Bone marrow (tissue), 2 donors: ENCODE measurements at regions not wholly inside any gene's neighbourhood (a gene's known extent, or its start where the extent isn't known, plus 50 kb on each side); places are given as distances from the start of the nearest gene placed in this dataset.
"Not testable (repeated sequence)": the region's sequence is repeated elsewhere in the genome, so short reads cannot be mapped to it uniquely, and the experiment has no call there.

Experiments used
- DNase-seq, 2 donors: peaks; one replicate each; lab custom pipeline; 2025; lab: John Stamatoyannopoulos, UW

GRCh38 chr11:116044520-116044919 lies 540.3 kb upstream of the CADM1 start:
- DNase-seq, result no peak

DNA sequence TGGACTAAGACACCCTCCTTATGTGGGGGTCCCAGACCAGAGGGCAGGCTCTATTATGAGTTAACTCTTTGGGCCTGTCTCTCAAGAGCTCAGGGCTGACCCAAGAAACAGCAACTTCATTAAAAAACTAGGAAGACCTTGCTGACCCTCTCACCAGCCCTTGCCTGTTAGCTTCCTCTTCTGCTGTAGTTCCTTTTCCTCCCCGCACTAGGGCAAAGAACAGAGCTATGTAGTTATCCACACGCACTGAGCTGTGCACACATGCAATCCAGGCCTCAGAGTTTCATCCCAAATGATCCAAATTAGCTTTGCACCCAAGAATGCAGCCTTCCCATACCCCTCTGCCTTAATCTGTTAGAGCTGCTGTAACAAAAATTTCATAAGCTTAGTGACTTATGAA lies 539.6 kb upstream of the CADM1 start:
- no peak for DNase-seq

- DNase-seq, result not testable (repeated sequence)
Measured at GRCh38 chr11:116043059-116043458, 538.8 kb upstream of the CADM1 start.

DNA sequence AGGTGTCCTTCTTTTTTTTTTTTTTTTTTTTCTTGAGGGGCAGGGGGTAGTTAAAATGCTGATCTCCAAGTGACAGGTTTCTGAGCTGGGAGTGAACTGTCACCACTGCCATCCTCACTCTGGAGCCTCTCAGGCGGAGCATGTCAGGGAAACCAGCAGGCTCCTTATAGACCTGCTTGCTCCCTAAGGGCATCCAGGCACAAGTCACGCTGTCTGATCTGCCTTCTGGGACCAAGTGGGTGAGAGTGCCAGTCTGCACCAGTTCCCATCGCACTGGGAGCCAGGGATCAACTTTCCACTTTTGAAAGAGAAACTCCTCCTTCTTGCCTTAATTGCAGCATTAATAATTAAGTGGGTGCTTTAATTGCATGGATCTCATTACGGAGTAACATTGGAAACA lies 537.9 kb upstream of the CADM1 start:
- DNase-seq, result no peak

GRCh38 chr11:116037861-116038260 lies 533.6 kb upstream of the CADM1 start:
- DNase-seq, result no peak

DNA sequence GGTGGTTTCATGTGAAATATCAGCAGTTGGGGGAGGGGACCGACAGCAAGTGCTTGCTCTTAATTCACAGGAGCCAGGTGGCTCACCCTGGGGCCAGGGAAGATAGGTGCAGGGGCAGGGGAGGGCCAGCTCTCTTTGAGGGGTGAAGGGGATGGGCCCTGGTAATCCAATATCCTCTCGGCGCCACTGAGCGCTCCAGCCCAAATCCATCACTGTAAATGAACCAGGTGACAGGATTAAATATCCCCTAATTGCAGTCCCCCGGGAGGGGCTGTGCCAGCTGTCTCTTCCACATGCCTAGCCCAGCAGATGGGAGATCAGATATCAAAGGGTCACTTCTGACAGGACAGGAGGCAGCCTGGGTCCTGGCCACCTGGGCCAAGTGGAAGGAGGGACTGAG lies 531.8 kb upstream of the CADM1 start:
- DNase-seq, result no peak

DNA sequence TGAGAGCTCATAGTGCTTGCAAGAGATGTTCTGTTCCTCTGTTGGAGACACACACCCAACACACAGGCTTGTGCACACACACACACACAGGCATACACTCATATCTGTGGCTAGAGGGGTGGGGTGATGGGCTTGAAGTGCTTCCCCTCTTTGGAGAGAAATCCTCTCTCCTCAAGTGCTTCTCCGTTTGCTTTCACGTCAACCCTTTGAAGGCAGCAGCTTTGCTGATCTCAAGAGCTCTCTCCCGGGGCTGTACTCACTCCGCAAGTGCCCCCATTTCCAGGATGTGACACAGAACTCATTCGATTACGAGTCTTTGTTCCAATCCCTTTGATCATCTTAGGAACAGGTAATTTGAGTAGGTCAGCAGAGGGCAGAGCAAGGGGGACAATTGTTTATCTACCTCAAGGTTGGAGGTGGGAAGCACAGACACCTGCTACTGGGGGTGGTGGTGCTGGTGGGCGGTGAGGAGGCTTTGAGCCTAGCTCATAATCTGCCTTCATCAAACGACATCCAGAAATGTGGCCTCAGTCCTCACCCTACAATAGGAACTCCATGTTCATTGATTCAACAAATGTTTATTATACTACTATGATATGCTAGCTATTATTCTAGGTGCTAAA lies 529.8 kb upstream of the CADM1 start:
- DNase-seq, result no peak

DNA sequence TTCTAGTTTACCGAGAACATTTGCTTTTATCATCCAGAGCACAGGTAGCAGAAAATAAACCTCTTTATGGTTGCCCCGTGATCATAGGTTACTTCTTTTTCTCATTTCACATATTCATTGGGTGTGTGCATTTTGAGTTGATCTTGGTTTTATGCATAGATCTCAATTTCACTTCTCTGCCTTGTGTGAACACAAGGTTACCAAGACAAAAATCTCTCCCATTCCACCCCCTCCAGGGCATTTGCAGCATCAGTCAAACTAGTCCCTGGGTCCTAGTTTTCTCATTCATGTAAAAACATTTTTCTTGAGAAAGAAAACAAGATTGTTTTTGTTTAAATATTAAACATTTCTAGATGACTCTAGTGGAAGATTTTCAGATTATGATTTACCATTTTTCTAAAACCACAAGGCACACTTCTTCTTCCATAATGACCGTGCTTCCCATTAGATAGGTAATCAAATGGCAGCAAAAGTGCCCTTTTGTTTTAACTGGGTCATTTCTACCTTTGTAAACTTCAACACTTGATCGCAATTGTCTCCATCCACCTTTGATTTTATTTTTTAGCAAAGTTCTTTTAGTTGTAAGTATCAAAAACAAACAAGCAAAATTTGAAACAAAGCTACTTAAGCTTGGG lies 526.6 kb upstream of the CADM1 start:
- DNase-seq, result no peak

- not testable (repeated sequence) for DNase-seq
Measured at GRCh38 chr11:116028506-116028905, 524.3 kb upstream of the CADM1 start.

- DNase-seq, result no peak
Measured at GRCh38 chr11:115999437-115999836, 495.2 kb upstream of the CADM1 start.

DNA sequence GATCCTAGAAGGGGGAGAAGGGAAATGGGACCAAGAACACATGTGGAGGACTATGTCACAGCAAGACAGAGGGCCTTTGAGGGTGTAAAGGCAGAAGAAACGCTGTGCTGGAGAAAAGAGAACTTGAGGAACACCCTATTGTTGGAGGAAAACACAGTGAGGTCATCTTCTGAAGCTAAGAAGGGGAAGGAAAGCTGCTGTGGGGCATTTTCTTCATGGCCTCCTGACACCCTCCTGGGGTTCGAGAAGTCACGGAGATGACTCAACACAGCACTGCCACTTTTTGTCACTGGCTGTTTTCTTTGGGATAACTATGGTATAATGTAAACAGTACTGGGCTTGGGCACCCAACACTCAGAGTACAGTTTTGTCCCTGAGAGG lies 492.6 kb upstream of the CADM1 start:
- DNase-seq, result no peak

- no peak for DNase-seq
Measured at GRCh38 chr11:115996125-115996807, 492.1 kb upstream of the CADM1 start.

DNA sequence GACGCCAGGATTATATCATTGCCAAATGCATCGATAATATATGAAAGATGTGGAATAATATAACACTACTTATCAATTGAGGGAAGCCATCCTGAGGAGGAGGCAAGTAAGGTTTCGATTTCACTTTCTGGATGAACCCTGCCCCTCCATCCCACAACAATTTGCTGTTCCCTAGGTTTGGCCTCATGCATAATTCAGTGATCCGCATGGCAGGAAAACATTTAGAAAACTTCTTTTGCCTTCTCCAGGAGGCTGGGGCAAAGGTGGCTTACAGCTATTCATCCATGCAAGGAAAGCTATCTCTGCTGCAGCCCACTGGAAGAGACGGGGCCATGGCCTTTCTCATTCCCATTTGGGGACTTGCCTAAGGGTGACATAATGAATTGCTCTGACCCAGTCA lies 489.4 kb upstream of the CADM1 start:
- DNase-seq, result no peak

DNA sequence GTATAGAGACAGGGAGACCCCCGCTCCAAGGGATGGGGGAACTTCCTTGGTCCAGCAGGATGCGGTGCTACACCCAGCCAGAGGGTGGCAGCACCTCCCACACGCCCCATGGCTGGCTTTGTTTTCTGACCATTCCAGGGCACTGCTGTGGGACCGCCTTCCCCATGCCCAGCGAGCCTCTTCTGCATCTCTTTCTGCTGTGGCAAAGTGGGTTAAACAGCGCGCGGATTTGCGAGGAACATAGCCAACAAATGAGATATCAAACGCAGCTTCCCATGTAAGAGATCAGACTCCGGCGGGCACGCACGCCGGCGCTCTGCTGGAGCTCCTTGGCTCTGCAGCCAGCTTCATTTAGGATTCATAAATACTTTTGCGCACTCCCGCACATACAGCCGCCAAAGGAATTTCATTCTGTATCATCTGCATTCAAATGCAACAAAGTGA lies 485.8 kb upstream of the CADM1 start:
- no peak for DNase-seq

DNA sequence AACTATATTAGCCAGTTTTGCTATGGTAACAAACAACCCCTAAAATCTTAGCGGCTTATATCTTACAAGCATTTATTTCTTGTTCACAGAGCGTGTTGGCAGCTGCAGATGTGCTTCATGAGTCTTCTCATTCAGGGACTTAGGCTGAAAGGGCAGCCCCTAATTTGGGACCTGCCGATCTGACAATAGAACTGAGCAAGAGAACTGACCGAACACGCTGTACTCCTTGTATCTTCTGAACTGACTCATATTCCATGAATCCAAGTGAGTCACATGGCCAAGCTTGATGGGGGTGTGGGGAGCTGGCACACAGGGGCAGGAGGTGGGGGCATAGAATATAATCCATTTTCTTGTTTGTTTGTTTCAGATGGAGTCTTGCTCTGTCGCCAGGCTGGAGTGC lies 481.7 kb upstream of the CADM1 start:
- no peak for DNase-seq

DNA sequence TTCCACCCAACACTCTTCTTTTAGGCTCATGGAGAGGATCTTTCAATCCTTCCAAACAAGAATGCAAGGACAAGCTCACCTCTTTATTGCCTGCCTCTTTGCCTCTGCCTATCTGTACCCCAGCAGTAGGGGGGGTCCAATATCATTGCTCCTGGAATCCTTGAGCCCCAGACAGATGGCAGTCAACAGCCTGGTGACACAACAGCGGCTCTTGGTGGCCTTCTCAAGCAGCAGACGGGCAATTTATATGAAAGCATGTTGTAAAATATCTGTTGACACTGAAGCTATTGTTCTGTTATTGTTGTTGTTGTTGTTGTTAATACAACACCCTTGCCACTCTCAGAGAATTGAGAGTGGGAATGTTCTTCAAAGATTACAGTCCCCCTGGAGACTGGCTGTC lies 480.0 kb upstream of the CADM1 start:
- DNase-seq, result no peak

- DNase-seq, result no peak
Measured at GRCh38 chr11:115982666-115983065, 478.5 kb upstream of the CADM1 start.

DNA sequence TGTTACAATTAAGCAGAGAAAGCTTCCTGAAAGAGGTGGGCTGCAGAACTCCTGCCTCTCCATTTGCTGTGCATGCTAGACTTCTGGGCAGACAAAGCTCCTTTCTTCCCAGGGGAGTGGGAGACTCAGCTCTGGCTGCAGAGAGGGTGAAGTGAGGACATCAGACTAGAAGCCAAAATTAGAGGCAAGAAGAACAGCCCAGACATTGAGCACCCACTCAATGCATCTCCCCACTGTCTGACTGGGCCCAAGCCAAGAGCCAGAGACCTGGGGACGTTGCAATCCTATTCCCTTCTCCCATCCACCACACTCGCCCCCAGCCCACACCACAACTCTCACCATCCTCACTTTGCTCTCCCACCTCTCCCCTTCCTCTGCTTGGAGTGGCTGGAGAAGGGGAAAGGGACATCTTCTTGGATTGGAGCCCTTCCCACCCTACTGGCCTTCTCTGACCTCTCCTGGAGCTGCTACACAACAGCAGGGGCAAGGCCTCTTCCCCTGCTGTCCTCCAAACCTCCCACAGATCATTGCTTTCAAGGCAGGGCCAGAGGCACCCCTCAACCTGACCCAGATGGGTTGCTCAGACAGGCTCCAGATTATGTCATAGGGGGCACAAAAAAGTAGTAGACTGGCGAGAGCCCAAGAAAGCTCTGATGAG lies 477.7 kb upstream of the CADM1 start:
- no peak for DNase-seq

- no peak for DNase-seq
Measured at GRCh38 chr11:115981104-115981481, 476.9 kb upstream of the CADM1 start.

DNA sequence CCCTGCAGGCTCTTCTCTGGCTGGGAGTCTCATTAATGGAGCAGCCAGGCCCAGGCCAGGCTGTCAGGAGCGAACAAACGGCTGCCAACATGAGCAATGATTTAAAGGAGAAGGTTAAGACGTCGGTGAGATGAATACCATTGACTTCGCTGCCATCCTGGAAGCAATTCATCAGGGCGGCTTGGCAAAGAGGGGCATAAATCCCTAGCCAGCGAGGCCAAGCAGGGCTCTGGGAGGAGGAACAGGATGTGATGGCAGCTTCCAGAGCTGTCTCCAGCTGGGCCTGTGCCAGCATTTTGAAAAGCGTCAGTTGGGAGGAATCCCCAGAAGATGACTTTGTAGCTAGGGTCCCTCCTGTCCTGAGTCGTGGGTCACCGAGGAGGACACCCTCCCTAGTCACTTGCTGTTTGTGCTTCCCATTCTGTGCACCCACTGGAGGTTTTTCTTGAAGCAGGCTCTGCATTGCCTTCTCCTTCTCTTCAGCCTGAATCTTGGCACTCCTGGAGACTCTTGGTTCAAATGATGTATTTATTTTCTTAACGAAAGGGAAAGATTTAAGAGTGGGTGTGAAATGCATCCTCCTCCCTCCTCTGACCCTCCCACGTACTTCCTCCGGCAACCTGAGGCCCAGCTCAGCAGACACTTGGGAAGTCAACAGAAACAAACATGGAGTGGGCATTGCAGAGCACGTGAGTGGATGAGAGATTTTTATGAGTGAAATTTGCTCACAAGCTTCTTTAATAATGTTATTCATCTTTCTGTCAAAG lies 476.3 kb upstream of the CADM1 start:
- no peak for DNase-seq

DNA sequence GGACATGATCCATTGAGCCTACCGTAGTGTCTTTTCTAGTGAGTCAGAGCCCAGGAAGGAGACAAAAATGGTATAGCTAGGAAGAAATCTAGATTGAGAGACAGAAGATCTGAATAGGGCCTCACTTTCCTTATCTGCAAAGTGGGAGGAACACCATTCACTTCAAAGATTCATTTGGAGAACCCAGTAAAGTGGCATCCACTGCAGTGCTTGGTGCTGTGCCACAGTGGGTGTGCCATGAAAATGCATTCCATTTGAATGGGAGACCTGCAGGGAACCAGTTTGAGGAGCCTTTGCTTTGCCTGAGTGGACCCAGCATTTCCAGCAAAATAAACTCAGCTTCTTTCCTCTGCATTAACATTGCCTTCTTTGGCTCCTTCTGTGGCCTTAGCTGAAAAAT lies 470.5 kb upstream of the CADM1 start:
- no peak for DNase-seq

DNA sequence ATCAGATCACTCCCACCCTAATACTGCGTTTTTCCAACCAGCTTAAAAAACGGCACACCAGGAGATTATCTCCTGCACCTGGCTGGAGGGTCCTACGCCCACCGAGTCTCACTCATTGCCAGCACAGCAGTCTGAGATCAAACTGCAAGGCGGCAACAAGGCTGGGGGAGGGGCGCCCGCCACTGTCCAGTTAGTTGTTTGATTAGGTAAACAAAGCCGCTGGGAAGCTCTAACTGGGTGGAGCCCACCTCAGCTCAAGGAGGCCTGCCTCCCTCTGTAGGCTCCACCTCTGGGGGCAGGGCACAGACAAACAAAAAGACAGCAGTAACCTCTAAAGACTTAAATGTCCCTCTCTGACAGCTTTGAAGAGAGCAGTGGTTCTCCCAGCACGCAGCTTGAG lies 463.0 kb upstream of the CADM1 start:
- not testable (repeated sequence) for DNase-seq
